ENCODE measurements at regions not wholly inside any gene's neighbourhood (a gene's known extent, or its start where the extent isn't known, plus 50 kb on each side); places are given as distances from the start of the nearest gene placed in this dataset.
A peak's percentile ranks its signal among the peaks of the same experiment; 100 is the strongest.
"Not testable (repeated sequence)": the region's sequence is repeated elsewhere in the genome, so short reads cannot be mapped to it uniquely, and the experiment has no call there.

GRCh38 chr19:27833031-27833430 is 1379.9 kb downstream of the UQCRFS1 start:
- DNase-seq, result no peak

DNA sequence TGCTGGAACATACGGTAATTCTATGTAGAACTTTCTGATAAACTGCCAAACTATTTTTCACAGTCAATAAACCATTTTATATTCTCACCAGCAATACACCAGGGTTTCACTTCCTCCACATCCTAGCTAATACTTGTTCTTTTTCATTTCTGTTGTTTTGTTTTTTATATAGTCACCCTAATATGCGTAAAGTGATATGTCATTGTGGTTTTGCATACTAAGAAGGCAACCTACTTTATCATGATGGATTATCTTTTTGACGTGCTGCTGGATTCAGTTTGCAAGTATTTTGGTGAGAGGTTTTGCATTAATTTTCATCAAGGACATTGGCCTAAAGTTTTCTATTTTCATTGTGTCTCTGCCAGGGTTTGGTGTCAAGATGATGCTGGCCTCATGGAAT is 1384.1 kb downstream of the UQCRFS1 start:
- no peak for DNase-seq

- DNase-seq, result no peak
Observed at GRCh38 chr19:27824108-27824507, 1388.8 kb downstream of the UQCRFS1 start.

GRCh38 chr19:27822336-27822735 is 1390.6 kb downstream of the UQCRFS1 start:
- no peak for DNase-seq

GRCh38 chr19:27821418-27822018 is 1391.4 kb downstream of the UQCRFS1 start:
- DNase-seq, result no peak

GRCh38 chr19:27815985-27816384 is 1397.0 kb downstream of the UQCRFS1 start:
- no peak for DNase-seq

GRCh38 chr19:27814834-27815233 is 1398.1 kb downstream of the UQCRFS1 start:
- not testable (repeated sequence) for DNase-seq

- not testable (repeated sequence) for DNase-seq
Observed at GRCh38 chr19:27814274-27814673, 1398.7 kb downstream of the UQCRFS1 start.

- DNase-seq, result no peak
Observed at GRCh38 chr19:27806471-27807070, 1406.4 kb downstream of the UQCRFS1 start.

DNA sequence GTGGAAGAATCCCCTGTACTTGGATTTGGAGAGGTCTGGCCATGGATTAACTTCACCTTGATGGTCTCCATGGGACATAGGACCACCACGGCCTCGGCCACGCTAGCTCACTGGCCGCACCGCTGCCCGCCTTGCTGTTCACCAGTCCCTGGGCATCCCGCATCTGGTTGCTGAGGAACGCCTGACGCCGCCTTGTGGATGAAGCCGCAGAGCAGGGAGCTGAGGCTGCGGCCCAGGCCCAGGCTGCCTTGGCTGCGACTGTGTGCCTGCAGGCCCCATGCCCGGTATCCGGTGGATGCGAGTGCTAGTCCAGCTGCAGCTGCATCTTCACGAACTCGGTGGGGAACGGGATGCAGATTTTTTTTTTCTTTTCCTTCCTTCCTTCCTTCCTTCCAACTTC is 1407.1 kb downstream of the UQCRFS1 start:
- no peak for DNase-seq

- not testable (repeated sequence) for DNase-seq
Observed at GRCh38 chr19:27802293-27802692, 1410.7 kb downstream of the UQCRFS1 start.

GRCh38 chr19:27796540-27796939 is 1416.4 kb downstream of the UQCRFS1 start:
- no peak for DNase-seq

DNA sequence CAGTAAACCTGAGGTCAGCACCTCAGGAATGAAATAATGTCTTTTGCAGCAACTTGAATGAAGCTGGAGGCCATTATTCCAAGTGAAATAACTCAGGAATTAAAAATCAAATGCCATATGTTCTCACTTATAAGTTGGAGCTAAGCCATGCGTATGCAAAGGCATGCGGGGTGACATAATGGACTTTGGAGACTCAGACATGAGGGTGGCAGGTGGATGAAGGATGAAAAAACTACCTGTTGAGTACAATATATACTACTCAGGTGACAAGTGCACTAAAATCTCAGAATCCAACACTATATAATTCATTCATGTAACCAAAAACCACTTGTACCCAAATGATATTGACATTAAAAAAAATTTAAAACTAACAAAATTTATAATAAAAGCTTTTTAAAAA is 1416.9 kb downstream of the UQCRFS1 start:
- DNase-seq, result no peak

GRCh38 chr19:27795369-27795768 is 1417.6 kb downstream of the UQCRFS1 start:
- no peak for DNase-seq

- no peak for DNase-seq
Observed at GRCh38 chr19:27794494-27795042, 1418.4 kb downstream of the UQCRFS1 start.

DNA sequence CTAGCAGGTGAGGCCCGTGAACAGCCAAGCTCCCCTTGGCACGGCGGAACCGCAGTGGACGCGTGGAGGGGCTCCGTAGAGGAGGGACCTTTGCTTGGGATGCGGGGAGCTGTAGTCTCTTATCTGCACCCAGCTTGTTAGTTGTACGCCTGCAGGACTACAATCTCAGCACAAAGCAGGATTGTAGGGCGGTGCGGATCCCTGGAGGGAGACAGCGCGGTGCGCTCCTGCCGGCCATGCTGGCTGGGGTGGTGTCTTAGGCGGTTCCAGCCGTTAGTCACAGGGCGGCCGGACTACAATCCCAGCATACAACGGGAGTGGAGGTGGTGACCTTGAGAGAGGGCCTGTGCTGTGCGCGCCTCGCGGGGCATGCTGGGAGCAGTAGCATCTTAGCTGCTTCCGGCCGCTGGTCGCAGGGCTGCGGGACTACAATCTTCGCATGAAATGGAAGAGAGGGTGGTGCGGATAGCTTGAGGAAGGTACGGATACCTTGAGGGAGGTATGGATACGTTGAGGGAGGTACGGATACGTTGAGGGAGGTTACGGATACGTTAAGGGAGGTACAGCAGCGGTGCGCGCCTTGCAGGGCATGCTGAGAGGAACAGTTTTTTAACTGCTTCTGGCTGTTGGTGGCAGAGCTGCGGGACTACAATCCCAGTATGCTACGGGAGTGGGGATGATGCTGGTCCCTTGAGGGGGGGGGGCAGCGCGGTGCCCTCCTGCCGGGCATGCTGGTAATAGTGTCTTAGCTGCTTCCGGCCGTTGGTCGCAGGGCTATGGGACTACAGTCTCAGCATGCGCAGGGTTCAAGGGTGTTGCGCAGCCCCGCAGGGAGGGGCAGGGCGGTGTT is 1419.1 kb downstream of the UQCRFS1 start:
- peak; percentile 72 for DNase-seq

- peak; percentile 84 for DNase-seq
Observed at GRCh38 chr19:27793128-27793643, 1419.8 kb downstream of the UQCRFS1 start.

- DNase-seq, result no peak
Observed at GRCh38 chr19:27792576-27793127, 1420.3 kb downstream of the UQCRFS1 start.

GRCh38 chr19:27780367-27781075 is 1432.4 kb downstream of the UQCRFS1 start:
- no peak for DNase-seq

DNA sequence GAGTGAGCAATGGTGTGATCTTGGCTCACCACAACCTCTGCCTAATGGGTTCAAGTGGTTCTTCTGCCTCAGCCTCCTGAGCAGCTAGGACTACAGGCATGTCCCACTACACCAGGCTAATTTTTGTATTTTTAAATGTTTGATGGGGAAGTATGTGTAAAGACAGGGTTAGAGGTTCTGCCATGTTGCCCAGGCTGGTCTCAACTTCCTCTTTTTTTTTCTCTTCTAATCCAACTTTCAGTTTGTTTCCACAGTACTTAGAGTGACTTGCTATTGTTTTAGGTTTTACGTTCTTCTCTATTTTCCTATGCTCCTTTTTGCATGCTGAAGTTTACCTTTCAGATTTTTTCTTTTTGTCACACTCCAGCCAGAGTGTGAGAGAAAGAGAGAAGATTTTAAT is 1433.0 kb downstream of the UQCRFS1 start:
- DNase-seq, result no peak

DNA sequence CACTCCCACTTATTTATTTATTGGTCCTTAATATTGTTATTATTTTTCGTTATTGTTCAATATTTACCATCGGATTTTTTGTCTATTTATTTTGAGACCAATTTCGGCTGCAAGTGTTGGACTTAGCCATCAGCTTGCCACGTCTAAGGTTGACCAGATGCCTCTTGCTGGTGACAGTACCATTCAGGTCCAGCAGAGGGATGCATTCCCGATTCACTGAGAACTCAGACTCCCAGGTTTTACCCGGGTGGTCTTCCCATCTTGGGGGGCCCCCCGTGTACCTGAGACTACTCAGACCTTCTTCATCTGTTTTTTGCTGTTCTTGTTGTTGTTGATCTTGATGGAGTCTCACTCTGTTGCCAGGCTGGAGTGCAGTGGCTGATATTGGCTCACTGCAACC is 1435.2 kb downstream of the UQCRFS1 start:
- no peak for DNase-seq

DNA sequence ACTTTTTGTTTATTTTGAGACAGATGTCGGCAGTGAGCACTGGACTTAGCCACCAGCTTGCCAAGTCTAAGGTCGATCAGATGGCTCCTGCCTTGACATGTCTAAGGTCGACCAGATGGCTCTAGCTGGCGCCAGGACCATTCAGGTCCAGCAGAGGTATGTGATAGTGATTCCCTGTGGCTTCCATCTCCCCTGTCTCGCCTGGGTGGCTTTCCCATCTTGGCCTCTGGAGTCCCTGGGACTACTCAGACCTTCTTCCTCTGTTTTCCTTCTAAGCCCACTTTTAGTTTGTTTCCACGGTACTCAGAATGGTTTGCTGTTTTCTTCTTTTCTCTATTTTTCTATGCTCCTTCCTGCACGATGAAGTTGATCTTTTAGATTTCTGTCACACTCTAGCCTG is 1435.7 kb downstream of the UQCRFS1 start:
- DNase-seq, result peak; percentile 5

GRCh38 chr19:27776524-27776923 is 1436.4 kb downstream of the UQCRFS1 start:
- DNase-seq, result peak; percentile 40

All from DMS 273 treated with DMSO at 0.1 percent for 48 hours (cell line).